ENCODE measurements at regions not wholly inside any gene's neighbourhood (a gene's known extent, or its start where the extent isn't known, plus 50 kb on each side); places are given as distances from the start of the nearest gene placed in this dataset.

DNA sequence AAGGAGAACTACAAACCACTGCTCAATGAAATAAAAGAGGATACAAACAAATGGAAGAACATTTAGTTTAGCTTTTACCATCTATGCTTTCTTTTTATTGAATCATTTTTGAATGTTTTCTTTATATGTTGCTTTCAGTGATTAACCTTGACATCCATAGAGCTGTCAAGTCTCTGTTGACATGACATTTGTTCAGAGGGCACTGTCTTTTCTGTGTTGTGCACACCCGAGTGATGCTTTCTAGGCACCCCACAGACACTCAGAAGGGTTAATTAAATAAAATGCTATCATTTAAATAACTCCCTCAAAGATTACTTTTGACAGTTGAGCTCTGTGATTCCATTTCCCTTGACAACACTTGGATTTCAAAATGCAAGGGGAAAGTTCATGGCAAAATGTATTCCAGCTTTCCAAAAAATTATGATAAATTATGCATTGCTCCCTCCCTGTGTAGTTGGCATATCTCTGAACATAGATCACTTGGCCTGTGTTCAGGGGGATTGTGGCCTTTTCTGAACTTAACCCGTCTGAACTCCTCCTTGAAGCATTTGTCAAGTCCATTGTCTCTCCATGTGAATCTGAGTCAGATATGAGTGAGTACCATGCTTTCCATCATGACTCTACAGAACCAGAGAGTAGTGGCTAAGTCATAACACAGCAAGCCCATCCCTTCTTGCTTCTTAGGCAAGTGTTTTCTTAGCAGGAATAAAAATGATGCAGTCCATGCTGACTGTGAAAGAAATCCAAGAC, 372.6 kb downstream of the RPRM start:
- TF ChIP-seq POLR2AphosphoS5 (IDR thresholded peaks at IDR 0.05; ENCODE audit: low read depth, low read length) (no peak), POLR2A (IDR thresholded peaks at IDR 0.05; ENCODE audit: low read depth, low read length) (no peak), PAX5 (IDR thresholded peaks at IDR 0.05; ENCODE audit: insufficient read depth, low read length, severe bottlenecking) (no peak)
